Heart right ventricle (tissue), 16 donors: ENCODE measurements at regions not wholly inside any gene's neighbourhood (a gene's known extent, or its start where the extent isn't known, plus 50 kb on each side); places are given as distances from the start of the nearest gene placed in this dataset.
A peak's percentile ranks its signal among the peaks of the same experiment; 100 is the strongest.

Experiments
- ATAC-seq, 8 donors: fragments of 200-7000 bp; cut with Tn5 transposase; one replicate each; pipeline ENCODE4 v1.9.1; 2020; ENCODE audit warnings: mild to moderate bottlenecking in 8 of 8, moderate library complexity in 8 of 8, moderate number of reproducible peaks in 1 of 8
- DNase-seq, 2 donors: peaks; one replicate each; pipeline ENCODE4 v3.0.0-alpha.2; 2020
- H3K27ac ChIP-seq, 10 donors: fragments of 200-600 bp; sonication (generic) in 2 of 10; one replicate each; pipeline versions ENCODE4 v1.5.0 to v1.8.0; 2020 to 2022; ENCODE audit warnings: mild to moderate bottlenecking in 3 of 10
- H3K27me3 ChIP-seq, 7 donors: fragments of 200-600 bp; one replicate each; pipeline ENCODE4 v1.8.0; 2021 to 2022; ENCODE audit warnings: mild to moderate bottlenecking in 2 of 7
- H3K36me3 ChIP-seq, 9 donors: fragments of 200-600 bp; sonication (generic) in 1 of 9; one replicate each; pipeline versions ENCODE4 v1.5.0 to v1.8.0; 2020 to 2022; ENCODE audit warnings: mild to moderate bottlenecking in 2 of 9
- H3K4me1 ChIP-seq, 9 donors: fragments of 200-600 bp; sonication (generic) in 1 of 9; one replicate each; pipeline versions ENCODE4 v1.5.0 to v1.8.0; 2020 to 2022; ENCODE audit warnings: mild to moderate bottlenecking in 4 of 9
- H3K4me3 ChIP-seq, 10 donors: fragments of 200-600 bp; sonication (generic) in 2 of 10; one replicate each; pipeline versions ENCODE4 v1.5.0 to v1.8.0; 2020 to 2022; ENCODE audit warnings: mild to moderate bottlenecking in 7 of 10, moderate library complexity in 2 of 10
- H3K9me3 ChIP-seq, 11 donors: fragments of 200-600 bp in 10 of 11; sonication (generic) in 2 of 11; one replicate each; pipeline versions ENCODE4 v1.5.0 to v1.8.0; 2013 to 2022; ENCODE audit warnings: mild to moderate bottlenecking in 2 of 11, control low read depth in 1 of 11, moderate library complexity in 1 of 11
- WGBS, 2 donors: extraction: QIAGEN DNeasy Blood & Tissue Kit; methylation state at CpG; one replicate each; pipeline ENCODE4 v1.1.7; 2013; ENCODE audit warnings: inconsistent platforms in 1 of 2; 5-methylcytosine and 5-hydroxymethylcytosine counted together
- intact Hi-C, 10 donors: fragments of 100-400 bp; cut with DNase I; formaldehyde crosslinking; loops; one replicate each; pipeline versions ENCODE4 v1.11.1 to v1.14.2; 2022
- TF ChIP-seq, protein P1 (sequence below), 9 donors: fragments of 200-600 bp; sonication (generic) in 2 of 9; IDR thresholded peaks; one replicate each; pipeline versions ENCODE4 v1.5.0 to v1.8.0; 2021 to 2022; ENCODE audit warnings: antibody characterized with exemption in 9 of 9, mild to moderate bottlenecking in 5 of 9, moderate library complexity in 1 of 9
- donor health status: Arrhythmogenic right ventricular cardiomyopathy.
- donor health status: ischemic (EF 13 %, LVEDD 7.1; RV severe dilation, severe dysfunction).
- donor health status: healthy with polysubstance abuse.
- donor health status: DM: no; HTN: yes; CAD: no.
- donor health status: DM: no; HTN: no; CAD: no.
- donor health status: ischemic (EF 25% LVEDD 6.9; RV normal size, moderate dysfunction).
- donor health status: ischemic (EF 25% LVEDD 5.7; RV mildly dilated, moderate dysfunction).
- donor health status: healthy.
- donor health status: DM: yes; HTN: yes; CAD: no.
- donor health status: Ischemic cardiomyopathy.
- donor health status: ischemic (EF 35%, LVEDD 5.7; RV mildly dilated, moderate dysfunction).
- donor health status: nonischemic (EF 11% LVEDD 7.7; RV severe dilation, severe dysfunction).
- donor health status: DM: yes; HTN: yes; CAD: no.
- donor health status: PGD.
- donor health status: ischemic (EF 29% LVEDD 5.4; RV normal size, mild dysfunction).
- donor health status: nonischemic (EF 23%, LVEDD 6.1; RV moderate dilation, normal function).

DNA sequence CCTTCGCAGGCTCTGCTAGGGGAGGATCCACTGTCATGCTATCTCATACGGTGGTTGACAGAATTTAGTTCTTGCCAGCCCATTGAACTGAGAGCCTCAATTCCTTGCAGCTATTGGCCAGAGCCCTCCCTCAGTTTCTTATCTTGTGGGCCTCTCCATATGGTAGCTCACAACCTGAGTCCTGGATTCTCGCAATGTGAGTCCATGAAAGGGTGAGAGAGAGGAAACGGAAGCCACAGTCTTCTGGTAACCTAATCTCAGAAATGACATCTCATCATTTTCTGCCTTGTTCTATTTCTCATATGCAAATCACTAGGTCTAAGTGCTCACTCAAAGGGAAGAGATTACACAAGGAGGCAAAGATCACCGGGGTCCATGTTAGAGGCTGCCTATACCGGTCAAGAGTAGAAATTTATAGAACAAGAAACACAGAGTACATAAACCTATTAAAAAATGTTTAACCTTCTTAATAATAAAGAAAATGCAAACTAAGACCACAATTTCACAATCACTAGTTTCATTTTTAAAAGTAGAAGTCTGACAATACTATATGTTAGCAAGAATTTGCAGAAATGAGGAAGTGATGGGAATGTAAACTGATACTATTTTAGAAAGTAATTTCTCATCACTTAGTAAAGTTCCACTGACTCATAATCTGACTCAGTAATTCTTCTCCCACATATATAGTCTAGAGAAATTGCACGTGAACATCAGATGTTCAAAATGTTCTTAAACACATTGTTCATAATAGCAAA is 378.4 kb upstream of the AGTR1 start:
- Histone ChIP-seq H3K27me3 (no peaks in the 10 kb centered on the region), H3K4me3 (peak overlapping the region in 1 of 10 donors; percentile 14), H3K27ac (peak overlapping the region in 1 of 10 donors; percentile 46), H3K9me3 (peaks cover 0 to 6% (median 0%) of the 10 kb centered on the region in 11 donors), H3K4me1 (peaks cover 0 to 9% (median 0%) of the 10 kb centered on the region in 9 donors), H3K36me3 (no peaks in the 10 kb centered on the region)
- intact Hi-C loops = loop anchor here in 1 of 10 donors (10.0 kb wide), 1 partner anchor 625 kb away; no protein-coding TSS in a partner anchor
- no peak for DNase-seq
- WGBS, 2 donors = 59 to 63% methylated on average over 7 of the region's 7 CpGs
- ATAC-seq = no peak
- TF ChIP-seq, protein P1, sequence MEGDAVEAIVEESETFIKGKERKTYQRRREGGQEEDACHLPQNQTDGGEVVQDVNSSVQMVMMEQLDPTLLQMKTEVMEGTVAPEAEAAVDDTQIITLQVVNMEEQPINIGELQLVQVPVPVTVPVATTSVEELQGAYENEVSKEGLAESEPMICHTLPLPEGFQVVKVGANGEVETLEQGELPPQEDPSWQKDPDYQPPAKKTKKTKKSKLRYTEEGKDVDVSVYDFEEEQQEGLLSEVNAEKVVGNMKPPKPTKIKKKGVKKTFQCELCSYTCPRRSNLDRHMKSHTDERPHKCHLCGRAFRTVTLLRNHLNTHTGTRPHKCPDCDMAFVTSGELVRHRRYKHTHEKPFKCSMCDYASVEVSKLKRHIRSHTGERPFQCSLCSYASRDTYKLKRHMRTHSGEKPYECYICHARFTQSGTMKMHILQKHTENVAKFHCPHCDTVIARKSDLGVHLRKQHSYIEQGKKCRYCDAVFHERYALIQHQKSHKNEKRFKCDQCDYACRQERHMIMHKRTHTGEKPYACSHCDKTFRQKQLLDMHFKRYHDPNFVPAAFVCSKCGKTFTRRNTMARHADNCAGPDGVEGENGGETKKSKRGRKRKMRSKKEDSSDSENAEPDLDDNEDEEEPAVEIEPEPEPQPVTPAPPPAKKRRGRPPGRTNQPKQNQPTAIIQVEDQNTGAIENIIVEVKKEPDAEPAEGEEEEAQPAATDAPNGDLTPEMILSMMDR (IDR thresholded peaks at IDR 0.05) = no peak

DNA sequence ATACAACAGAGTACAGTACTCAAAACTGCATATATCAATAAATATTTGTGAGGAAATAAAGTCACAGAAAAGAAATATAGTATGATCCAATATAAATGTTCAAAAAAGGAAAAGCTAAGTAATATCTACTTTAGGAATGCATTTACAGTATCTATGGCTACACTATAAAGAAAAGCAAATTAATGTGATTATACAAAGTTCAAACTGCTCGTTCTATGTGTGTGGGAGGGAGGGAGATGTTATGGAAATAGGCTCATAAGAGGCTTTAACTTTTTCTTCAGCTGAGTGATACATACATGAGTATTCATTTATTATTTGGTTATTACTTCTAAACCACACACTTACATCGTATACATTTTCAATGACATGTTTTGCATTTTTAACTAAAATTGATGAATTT is 377.7 kb upstream of the AGTR1 start:
- Histone ChIP-seq H3K36me3 (no peaks in the 10 kb centered on the region), H3K4me3 (no peak overlapping the region), H3K27ac (no peak overlapping the region), H3K27me3 (no peaks in the 10 kb centered on the region), H3K9me3 (peaks cover 0 to 6% (median 0%) of the 10 kb centered on the region in 11 donors), H3K4me1 (peaks cover 0 to 9% (median 0%) of the 10 kb centered on the region in 9 donors)
- intact Hi-C loops = loop anchor here in 2 of 10 donors (2.0 to 10.0 kb wide), 2 partner anchors 21 to 625 kb away; no protein-coding TSS in a partner anchor
- TF ChIP-seq, protein P1 (IDR thresholded peaks at IDR 0.05) = no peak
- WGBS, 2 donors = 65 to 68% methylated on average over 2 of the region's 2 CpGs
- DNase-seq (no peak), ATAC-seq (no peak)

DNA sequence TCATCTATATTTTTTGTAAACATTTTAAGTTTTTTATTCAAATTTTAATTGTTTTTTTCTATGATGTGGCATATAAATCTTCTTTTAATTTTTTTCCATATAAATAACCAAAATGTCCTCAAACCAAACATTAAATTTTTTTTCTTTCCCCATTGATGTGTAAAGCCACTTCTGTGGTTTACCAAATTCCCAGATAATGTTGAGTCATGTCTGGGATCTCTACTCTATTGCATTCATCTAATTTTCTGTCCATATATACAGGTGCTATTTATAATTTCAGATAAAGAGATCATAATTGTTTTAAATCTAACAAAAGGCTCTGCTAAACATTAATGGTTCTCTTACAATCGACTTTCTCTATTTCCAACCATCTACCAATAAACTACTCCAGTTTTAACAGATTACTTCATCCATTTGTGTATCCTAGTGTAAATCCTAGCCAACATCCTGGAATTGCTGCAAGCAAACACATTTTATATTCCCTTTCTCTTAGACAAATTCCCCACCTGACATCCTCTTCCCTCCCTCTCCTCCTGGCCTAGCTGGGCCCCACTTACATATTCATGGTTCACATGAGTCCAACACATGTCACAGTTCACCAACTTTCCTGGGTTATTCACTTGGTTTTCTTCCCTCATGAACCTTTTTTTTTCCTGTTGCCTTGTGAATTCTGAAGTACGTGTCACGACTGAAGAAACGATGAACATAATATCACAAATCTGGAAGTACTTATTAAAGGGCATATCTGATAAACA is 368.0 kb upstream of the AGTR1 start:
- intact Hi-C loops = no loop called here
- DNase-seq (no peak), ATAC-seq (no peak)
- no peaks in the 10 kb centered on the region for H3K4me1 ChIP-seq
- no peaks in the 10 kb centered on the region for H3K27me3 ChIP-seq
- no peak overlapping the region for H3K4me3 ChIP-seq
- H3K9me3 ChIP-seq = peaks cover 0 to 8% (median 0%) of the 10 kb centered on the region in 11 donors
- TF ChIP-seq, protein P1 (IDR thresholded peaks at IDR 0.05) = no peak
- no peak overlapping the region for H3K27ac ChIP-seq
- WGBS, 2 donors = 80 to 86% methylated on average over 4 of the region's 4 CpGs
- no peaks in the 10 kb centered on the region for H3K36me3 ChIP-seq

DNA sequence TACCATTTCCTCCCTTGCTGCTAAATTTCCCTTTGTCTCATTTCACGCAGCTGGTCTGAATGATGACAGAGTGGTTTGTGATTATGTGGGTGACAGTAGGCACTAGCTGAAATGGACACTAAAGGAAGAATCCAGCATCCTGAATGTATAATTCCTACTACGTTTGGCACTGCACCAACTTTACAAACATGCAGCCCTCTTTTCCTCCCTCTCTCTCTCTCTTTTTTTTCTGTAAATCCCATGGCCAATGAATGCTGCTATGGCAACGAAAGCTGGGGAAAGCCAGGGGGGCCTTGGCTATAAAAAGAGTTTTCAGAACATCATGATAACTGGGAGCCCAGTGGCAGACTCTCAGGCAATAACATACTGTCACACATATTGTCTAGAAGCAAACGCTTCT is 367.2 kb upstream of the AGTR1 start:
- intact Hi-C loops = no loop called here
- ATAC-seq = no peak
- TF ChIP-seq, protein P1 (IDR thresholded peaks at IDR 0.05) = no peak

More for the DNA sequence above, 367.2 kb upstream of the AGTR1 start:
- Histone ChIP-seq H3K27ac (no peak overlapping the region), H3K4me3 (no peak overlapping the region), H3K9me3 (peaks cover 0 to 6% (median 0%) of the 10 kb centered on the region in 11 donors), H3K36me3 (no peaks in the 10 kb centered on the region), H3K27me3 (no peaks in the 10 kb centered on the region), H3K4me1 (no peaks in the 10 kb centered on the region)
- no peak for DNase-seq
- WGBS, 2 donors = 44 to 47% methylated on average over 4 of the region's 4 CpGs
